DND-41 (cell line): ENCODE measurements at regions not wholly inside any gene's neighbourhood (a gene's known extent, or its start where the extent isn't known, plus 50 kb on each side); places are given as distances from the start of the nearest gene placed in this dataset.

Experiments used
- ATAC-seq: fragments of 200-7000 bp; cut with Tn5 transposase; 3 replicates; pipeline ENCODE4 v1.9.1; 2021; ENCODE audit warnings: low read depth; ENCODE audit not compliant: insufficient read depth
- DNase-seq: peaks from one replicate; pipeline ENCODE4 v3.0.0-alpha.2; 2020
- H2AFZ ChIP-seq: 2 replicates; pipeline ENCODE4 v1.6.0; 2012; ENCODE audit warnings: low read depth, low read length
- H3K27ac ChIP-seq: 2 replicates; pipeline ENCODE4 v1.5.1; 2012; ENCODE audit warnings: low read length, inconsistent platforms
- H3K27me3 ChIP-seq: fragments of 200-600 bp; sonication (generic); 2 replicates; pipeline ENCODE4 v1.6.0; 2012; ENCODE audit warnings: low read length, mild to moderate bottlenecking, inconsistent platforms; ENCODE audit not compliant: insufficient read depth, poor library complexity
- H3K36me3 ChIP-seq: 2 replicates; pipeline ENCODE4 v1.5.1; 2012; ENCODE audit warnings: low read length, inconsistent platforms; ENCODE audit not compliant: insufficient read depth
- H3K4me1 ChIP-seq: 2 replicates; pipeline ENCODE4 v1.5.1; 2012; ENCODE audit warnings: mild to moderate bottlenecking, low read length; ENCODE audit not compliant: insufficient read depth
- H3K4me2 ChIP-seq: 2 replicates; pipeline ENCODE4 v1.6.0; 2012; ENCODE audit warnings: mild to moderate bottlenecking, moderate library complexity, low read length, inconsistent platforms; ENCODE audit not compliant: insufficient read depth
- H3K4me3 ChIP-seq, 2 experiments: fragments of 200-600 bp in 1 of 2; shearing (Covaris generic) in 1 of 2; 2 replicates each; pipeline ENCODE4 v1.5.1; 2012 to 2016; ENCODE audit warnings: inconsistent platforms in 2 of 2, low read length in 2 of 2, mild to moderate bottlenecking in 2 of 2, low read depth in 1 of 2, moderate library complexity in 1 of 2
- H3K79me2 ChIP-seq: 2 replicates; pipeline ENCODE4 v1.6.0; 2012; ENCODE audit warnings: low read length, inconsistent platforms; ENCODE audit not compliant: insufficient read depth
- H3K9ac ChIP-seq: 2 replicates; pipeline ENCODE4 v1.6.0; 2012; ENCODE audit warnings: low read depth, mild to moderate bottlenecking, inconsistent platforms, low read length, moderate library complexity
- H3K9me3 ChIP-seq: 2 replicates; pipeline ENCODE4 v1.5.1; 2012; ENCODE audit warnings: low read length, moderate library complexity, mild to moderate bottlenecking, inconsistent platforms; ENCODE audit not compliant: insufficient read depth, severe bottlenecking
- H4K20me1 ChIP-seq: 2 replicates; pipeline ENCODE4 v1.6.0; 2012; ENCODE audit warnings: low read length; ENCODE audit not compliant: insufficient read depth
- CTCF ChIP-seq: IDR thresholded peaks from 2 replicates; pipeline ENCODE4 v1.5.1; 2012; ENCODE audit warnings: borderline replicate concordance, low read length, moderate library complexity, mild to moderate bottlenecking; ENCODE audit not compliant: poor library complexity, severe bottlenecking; ENCODE audit errors: extremely low read depth
- EZH2 ChIP-seq: IDR thresholded peaks from 3 replicates; pipeline ENCODE4 v1.6.1; 2012; ENCODE audit warnings: borderline replicate concordance, low read depth, mild to moderate bottlenecking, moderate library complexity, low read length, inconsistent platforms; ENCODE audit not compliant: severe bottlenecking

- Histone ChIP-seq H3K36me3 (no peaks in the 10 kb centered on the region), H3K27me3 (no peaks in the 10 kb centered on the region), H3K9ac (no peak overlapping the region), H3K4me2 (no peak overlapping the region), H4K20me1 (no peaks in the 10 kb centered on the region), H3K4me1 (peaks cover 21% of the 10 kb centered on the region), H3K9me3 (no peaks in the 10 kb centered on the region), H3K4me3 (no peak overlapping the region), H3K27ac (no peak overlapping the region), H2AFZ (no peak overlapping the region), H3K79me2 (no peaks in the 10 kb centered on the region)
- no peak for TF ChIP-seq EZH2
- no peak for TF ChIP-seq CTCF
- DNase-seq (no peak), ATAC-seq (no peak)
Measured at GRCh38 chr20:40960101-40960500, 68.5 kb upstream of the TOP1 start.

- Histone ChIP-seq H3K9ac (no peak overlapping the region), H4K20me1 (no peaks in the 10 kb centered on the region), H3K27me3 (no peaks in the 10 kb centered on the region), H3K9me3 (no peaks in the 10 kb centered on the region), H3K4me1 (peaks cover 21% of the 10 kb centered on the region), H3K27ac (no peak overlapping the region), H3K4me2 (no peak overlapping the region), H3K36me3 (no peaks in the 10 kb centered on the region), H2AFZ (no peak overlapping the region), H3K79me2 (no peaks in the 10 kb centered on the region), H3K4me3 (no peak overlapping the region)
- TF ChIP-seq EZH2 (no peak), CTCF (no peak)
- ATAC-seq, result no peak
- DNase-seq, result no peak
Measured at GRCh38 chr20:40960521-40960956, 68.1 kb upstream of the TOP1 start.

GRCh38 chr20:40961176-40961575, 67.4 kb upstream of the TOP1 start:
- DNase-seq, result no peak
- H3K4me2 ChIP-seq, result no peak overlapping the region
- no peak for ATAC-seq
- H3K4me1 ChIP-seq, result peaks cover 21% of the 10 kb centered on the region
- peak overlapping the region; percentile 38 for H3K27ac ChIP-seq
- no peak overlapping the region for H3K4me3 ChIP-seq
- H2AFZ ChIP-seq, result no peak overlapping the region
- H4K20me1 ChIP-seq, result no peaks in the 10 kb centered on the region
- no peaks in the 10 kb centered on the region for H3K79me2 ChIP-seq
- H3K27me3 ChIP-seq, result no peaks in the 10 kb centered on the region
- no peak for TF ChIP-seq EZH2
- no peak overlapping the region for H3K9ac ChIP-seq
- no peaks in the 10 kb centered on the region for H3K36me3 ChIP-seq
- H3K9me3 ChIP-seq, result no peaks in the 10 kb centered on the region

GRCh38 chr20:40961686-40962640, 66.7 kb upstream of the TOP1 start:
- H3K79me2 ChIP-seq, result no peaks in the 10 kb centered on the region
- no peak overlapping the region for H2AFZ ChIP-seq
- no peak overlapping the region for H3K4me3 ChIP-seq
- no peaks in the 10 kb centered on the region for H3K36me3 ChIP-seq
- no peak overlapping the region for H3K9ac ChIP-seq
- H3K4me2 ChIP-seq, result no peak overlapping the region
- ATAC-seq (peak; percentile 67), DNase-seq (peak; percentile 48)
- TF ChIP-seq EZH2, result no peak
- peak; percentile 14 for TF ChIP-seq CTCF
- no peaks in the 10 kb centered on the region for H3K27me3 ChIP-seq
- peaks cover 21% of the 10 kb centered on the region for H3K4me1 ChIP-seq
- no peaks in the 10 kb centered on the region for H3K9me3 ChIP-seq
- peak overlapping the region; percentile 45 for H3K27ac ChIP-seq
- no peaks in the 10 kb centered on the region for H4K20me1 ChIP-seq
